DMS 273 (cell line): ENCODE measurements at regions not wholly inside any gene's neighbourhood (a gene's known extent, or its start where the extent isn't known, plus 50 kb on each side); places are given as distances from the start of the nearest gene placed in this dataset.

ENCODE experiments used
- DNase-seq: peaks from one replicate; lab custom pipeline; 2025; ENCODE audit not compliant: unreplicated experiment; lab: John Stamatoyannopoulos, UW

DNA sequence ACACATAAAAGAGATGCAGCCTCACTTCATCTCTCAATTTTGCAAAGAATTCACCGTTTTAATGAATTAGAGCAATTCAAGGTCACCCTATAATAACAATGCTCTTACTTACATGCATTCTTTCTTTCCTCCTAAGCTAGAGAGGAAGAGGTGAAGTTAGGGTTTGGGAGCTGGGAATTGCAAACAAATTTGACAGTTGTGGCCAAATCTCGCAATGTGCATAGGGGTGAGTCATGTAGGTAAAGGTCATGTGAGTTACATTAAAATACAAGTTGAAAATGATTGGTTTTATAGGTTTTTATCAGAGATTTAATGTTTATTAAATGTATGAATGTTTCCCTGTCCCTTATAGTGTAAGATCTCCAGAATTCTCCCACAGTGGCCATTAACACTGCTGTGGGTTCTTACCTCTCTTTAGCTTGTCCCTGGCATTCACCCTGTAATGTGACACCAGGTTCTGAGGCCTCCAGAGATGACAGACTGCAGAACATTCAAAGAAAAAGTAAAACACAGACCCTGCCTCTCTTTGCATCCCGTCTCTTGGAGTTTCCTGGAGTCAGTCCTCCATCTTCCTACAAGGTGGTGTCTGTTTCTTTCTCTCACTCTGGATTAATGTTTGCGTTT is 53.7 kb upstream of the LGALSL start:
- peak; percentile 7 for DNase-seq

DNA sequence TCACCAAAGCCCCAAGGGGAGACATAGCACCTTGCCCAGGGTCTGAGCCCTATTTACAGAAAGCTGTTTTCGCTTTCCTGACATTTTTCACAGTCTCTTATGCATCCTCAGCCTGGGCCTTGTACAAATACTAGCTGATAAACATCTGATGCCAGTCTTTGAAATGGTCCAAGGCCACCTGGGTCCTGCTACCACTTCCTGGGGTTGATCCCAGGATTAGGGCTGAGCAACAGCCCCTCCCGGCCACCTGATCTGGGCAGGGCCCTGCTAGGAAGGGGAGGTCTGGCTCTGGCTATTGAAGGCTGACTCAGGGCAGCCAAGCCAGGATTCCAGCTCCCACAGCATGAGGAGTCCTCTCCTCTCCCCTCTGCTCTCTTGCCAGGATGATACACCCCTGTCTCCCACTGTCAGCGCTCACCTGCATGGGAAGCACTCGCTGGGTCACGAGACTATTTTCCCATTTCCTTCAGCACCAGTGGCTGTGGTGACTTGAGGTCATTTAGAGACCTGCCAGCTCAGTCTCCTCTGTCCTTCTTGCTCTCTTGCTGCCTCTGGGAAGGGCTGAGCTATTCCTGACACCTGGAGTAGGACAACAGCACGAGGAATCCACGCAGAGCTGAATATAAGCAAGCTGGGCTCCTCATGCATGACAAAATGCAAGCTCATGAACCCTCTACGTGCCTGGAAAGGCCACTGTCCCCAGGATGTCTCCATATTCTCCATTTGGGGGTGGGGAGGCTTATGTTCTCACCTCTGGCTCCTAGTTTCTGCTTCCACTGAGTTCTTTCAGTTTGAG is 53.0 kb upstream of the LGALSL start:
- DNase-seq = no peak

DNA sequence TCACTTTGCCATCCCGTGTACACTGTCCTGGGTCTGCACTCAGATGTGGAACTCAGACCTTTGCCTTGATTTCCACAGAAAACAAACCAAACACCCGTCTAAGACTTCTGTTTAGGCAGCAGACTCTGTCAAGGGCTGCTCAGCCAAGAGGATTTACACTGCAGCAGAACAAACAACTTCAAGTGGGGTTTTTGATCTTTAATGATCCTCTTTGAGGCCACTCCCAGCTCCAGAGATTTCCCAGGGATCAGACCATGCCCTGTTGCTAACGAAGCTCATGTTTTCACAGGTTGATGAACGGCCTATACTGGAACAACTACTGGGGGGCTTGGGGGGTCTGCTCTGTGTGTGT is 52.5 kb upstream of the LGALSL start:
- no peak for DNase-seq

DNA sequence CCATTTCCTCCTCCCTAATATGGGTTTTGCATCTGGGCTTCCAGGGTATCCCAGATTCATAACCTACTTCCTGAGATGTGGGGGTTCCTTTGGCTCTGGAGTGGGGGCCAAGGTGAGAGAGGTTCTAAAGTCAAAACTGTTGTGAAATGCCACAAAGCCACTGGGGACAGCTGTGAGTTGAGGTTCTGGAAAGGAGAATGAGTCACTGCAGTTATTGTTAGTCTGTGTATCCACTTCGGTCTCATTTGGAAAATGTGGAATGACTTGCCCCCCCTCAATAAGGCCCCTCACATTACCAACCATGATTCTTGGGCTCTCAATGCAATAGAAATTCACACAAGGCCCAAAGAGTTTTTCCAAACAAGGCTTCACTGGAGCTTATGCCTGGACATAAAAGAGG is 51.1 kb upstream of the LGALSL start:
- DNase-seq = peak; percentile 6

DNA sequence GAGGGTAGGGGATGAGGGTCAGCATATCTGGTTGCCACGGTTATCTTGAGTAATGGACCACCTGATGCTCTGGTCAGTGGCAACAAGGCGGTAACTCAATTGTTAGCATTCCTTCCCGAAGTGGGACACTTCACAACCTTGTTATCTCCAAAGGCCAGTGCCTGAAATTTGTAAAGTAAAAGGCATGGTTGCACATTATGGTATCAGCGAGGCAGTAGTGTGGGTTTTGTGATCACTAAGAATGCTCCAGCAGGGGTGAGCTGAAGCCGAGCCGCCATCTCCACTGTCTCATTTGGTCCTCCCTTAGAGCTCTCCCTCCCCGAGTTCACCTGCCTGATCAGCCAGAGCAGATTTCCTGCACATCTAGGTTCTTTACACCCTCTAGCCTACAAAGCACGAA is 50.5 kb upstream of the LGALSL start:
- DNase-seq = no peak

DNA sequence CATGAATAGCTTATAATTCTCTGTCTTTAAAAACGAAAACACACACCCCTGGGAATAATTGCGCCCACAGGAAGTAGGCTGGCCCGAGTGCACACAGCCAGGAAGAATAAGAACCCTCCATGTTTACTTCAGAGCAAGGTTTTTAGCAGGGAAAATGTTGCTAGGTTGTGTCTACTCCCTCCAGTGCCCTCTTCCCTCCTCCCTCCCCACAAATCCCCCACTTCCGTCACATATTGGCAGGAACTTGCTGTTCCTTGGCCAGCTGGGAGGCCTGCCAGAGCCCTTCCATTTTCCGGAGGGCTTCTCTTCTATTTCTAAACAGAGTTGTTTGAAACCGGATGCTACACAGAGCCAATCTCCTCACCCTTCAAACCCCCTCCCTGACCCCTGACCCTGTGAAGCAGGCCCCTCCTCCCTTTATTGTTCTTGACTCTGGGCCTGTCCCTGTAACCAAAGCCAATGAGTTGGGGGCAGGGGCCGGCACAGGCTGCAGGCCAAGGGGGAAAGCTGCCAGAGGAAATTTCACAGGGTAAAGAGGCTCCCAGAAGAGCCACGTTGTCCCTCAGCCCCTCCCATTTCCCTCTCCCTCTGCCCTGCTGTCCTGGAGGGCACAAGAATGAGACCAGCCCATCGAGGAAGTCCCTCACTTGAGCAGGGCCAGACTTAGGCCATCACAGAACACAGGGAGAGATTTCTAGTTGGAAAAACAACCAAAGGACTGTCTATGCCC is 49.8 kb upstream of the LGALSL start:
- peak; percentile 89 for DNase-seq
